ENCODE measurements at regions not wholly inside any gene's neighbourhood (a gene's known extent, or its start where the extent isn't known, plus 50 kb on each side); places are given as distances from the start of the nearest gene placed in this dataset. TPM values are rescaled to one million over a fixed set of nuclear protein-coding genes. Genes with fewer than 3 reads are reported as not detected.

GRCh38 chr6:98998103-98998502, 50.4 kb upstream of the FBXL4 start:
- Histone ChIP-seq H3K9me3 (no peaks in the 10 kb centered on the region), H3K27ac (no peak overlapping the region), H3K4me1 (no peaks in the 10 kb centered on the region), H3K4me3 (no peak overlapping the region), H3K36me3 (no peaks in the 10 kb centered on the region), H3K27me3 (no peaks in the 10 kb centered on the region)
- no peak for TF ChIP-seq POLR2AphosphoS5 (IDR thresholded peaks at IDR 0.05; ENCODE audit: insufficient read depth in 1 of 2, low read depth in 1 of 2)
- no peak for TF ChIP-seq CTCF (IDR thresholded peaks at IDR 0.05)
- no peak for TF ChIP-seq POLR2A (IDR thresholded peaks at IDR 0.05)
- DNase-seq (ENCODE audit: extremely low spot score in 2 of 2): no peak
- intact Hi-C loops (cut with DNase I): no loop called here

MicroRNA genes in the stretch of these regions (microRNA counts, 767-probe panel; counts per million panel counts)
- microRNA hsa-miR-548ai: 4,855 to 6,348 counts per million in 2 donors

Small RNA genes in the stretch of these regions (microRNA-seq; reads per million reads assigned to microRNA genes)
- gene MIR548AI (ENCODE audit: borderline number of aligned reads, borderline replicate concordance): not detected

Small RNA genes in the stretch of these regions (small RNA-seq; reads per million reads assigned to genes)
- gene MIR548AI: not detected
